Hematopoietic multipotent progenitor cell treated with erythropoietin and hydrocortisone succinate and interleukin-3 and kit ligand, for 6 days (in vitro differentiated cells): ENCODE measurements at regions not wholly inside any gene's neighbourhood (a gene's known extent, or its start where the extent isn't known, plus 50 kb on each side); places are given as distances from the start of the nearest gene placed in this dataset.

Experiments used
- DNase-seq: peaks from one replicate; pipeline ENCODE4 v3.0.0-alpha.2; 2015

DNA sequence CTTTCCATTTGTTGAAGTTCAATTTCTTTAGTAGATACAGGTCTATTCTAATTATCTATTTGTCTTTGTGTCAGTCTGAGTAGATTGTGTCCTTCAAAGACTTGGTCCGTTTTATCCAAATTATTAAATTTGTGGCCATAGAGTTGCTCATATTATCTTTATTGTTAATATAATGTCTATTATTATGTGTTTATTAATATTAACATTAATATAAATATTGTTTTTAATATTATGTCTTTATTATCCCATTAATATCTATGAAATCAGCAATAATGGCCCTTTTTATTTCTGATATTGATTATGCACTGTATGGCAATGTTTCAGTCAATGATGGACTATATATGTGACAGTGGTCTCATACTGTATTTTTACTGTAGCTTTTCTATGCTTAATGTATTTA, 2067.3 kb upstream of the AGA start:
- no peak for DNase-seq

DNA sequence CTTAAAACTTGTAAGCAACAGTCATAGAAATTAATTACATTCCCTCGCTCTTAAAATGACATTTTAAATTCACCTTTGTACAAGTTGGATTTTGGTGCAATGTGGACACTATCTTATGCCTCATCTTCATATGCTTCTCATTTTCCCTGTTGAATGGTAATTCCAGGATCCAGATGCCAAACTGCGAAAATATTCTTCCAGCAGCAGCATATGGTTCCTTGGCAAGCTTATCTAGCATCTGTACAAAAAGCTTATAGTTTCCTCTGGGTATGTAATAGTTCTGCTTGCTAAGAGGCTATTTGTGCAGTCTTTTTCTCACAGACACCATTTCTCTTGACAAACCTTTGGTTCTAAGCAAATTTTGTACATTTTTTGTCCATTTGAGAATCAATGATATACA, 2079.7 kb upstream of the AGA start:
- no peak for DNase-seq

DNA sequence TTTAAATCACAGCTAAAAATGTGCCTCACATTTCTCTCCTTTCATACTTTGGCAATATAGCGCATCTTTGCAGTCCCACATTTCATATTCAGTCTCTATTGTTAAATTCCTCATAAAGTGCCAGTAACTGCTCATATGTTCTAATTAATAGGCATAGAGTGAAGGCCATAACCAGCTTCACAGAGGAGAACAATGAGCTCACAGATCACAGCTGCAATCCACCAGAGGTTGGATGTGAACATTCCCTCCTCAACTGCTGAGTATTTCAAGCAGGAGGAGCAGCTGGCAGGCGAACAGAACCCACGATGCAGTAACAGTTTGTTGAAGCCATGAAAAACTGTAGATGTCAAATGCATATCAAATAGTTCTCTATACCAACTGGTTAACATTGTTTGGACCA, 2088.7 kb upstream of the AGA start:
- no peak for DNase-seq

DNA sequence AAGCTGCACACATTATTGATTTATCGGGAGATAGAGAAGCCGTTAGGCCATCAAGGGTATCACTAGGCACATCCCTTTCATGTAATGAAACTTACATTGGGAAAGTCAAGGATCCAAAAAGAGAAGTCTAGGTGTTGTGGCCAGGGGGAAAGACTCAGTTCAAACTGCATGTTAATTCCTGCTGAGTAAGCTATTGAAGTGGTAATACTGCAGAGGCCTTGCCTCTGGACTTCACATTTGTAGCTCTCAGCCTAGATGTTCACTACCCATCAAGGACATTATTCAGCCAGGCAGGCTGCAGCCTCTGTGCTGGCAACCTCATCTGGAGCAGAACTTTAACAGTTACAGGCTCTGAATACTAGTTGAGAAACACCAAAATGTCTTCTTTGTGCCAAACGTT, 2094.5 kb upstream of the AGA start:
- no peak for DNase-seq

DNA sequence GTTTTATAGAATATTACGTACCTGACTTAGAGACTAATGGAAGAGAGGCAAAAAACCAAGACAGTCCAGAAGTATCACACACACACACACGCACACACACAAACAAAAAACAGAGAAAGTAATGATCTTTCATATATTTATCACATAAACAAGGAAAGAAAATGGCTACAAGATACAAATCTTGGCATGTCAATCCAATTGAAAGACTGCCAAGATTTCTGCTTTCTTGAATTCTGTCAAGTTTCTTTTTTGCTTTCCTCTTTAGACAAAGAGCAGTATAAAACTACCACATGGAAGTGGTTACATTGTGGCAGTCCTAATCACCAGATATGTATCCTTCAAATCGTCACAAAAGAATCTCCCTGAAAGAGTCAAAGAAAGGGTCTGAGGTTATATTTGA, 2097.4 kb upstream of the AGA start:
- DNase-seq: no peak

DNA sequence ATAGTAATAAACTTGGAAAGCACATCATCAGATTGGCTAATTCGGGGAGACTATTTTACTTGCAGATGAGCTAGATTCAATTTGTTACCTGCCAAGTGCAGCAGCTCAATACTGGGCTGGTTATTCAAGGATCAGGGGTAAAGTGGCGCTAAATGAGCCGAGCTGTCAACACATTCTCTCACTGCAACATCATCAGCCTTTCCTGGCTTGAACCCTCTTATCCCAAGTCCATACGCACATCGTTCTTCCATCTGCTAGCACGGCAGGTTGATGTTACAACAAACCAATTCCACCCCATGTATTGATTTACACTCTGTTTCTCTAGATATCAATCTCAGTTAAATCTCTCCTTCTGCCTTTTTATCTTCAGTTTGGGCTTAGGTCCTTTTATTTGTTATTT, 2101.5 kb upstream of the AGA start:
- no peak for DNase-seq

DNA sequence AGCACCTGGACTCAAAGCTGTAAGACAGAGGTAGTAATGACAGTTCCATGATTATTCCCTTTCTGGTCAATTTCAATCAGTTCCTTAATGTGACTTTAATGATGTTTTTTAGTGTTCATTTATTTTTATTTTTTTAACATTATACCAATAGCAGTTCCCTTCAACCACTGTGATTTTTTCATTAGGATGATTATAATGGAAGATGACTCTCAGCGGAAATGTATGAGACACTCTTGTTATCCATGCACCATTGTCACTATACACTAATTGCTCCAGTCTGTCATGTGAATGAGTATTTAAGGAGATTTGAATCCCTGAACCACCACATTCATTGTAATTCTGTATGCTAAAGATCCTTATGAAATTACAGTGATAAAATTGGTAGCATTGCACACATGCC, 2102.3 kb upstream of the AGA start:
- DNase-seq: no peak

DNA sequence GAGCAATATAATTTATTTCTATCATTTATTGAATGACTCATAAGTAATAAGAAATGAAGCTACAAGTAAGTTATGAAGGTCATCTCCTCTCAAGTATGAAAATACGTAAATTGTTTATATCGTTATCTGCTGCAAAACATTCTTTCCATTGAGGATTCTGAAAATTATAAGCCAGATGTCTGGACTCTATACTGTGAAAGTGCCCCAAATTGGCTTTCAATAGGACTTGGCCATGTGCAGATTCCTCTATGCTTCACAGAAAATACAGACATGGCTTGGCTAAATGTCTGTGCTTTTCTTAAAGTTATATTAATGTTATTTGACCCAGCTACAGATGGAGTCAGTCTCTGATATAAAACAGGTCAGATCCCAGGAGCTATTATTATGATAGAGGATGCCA, 2109.9 kb upstream of the AGA start:
- DNase-seq: no peak

DNA sequence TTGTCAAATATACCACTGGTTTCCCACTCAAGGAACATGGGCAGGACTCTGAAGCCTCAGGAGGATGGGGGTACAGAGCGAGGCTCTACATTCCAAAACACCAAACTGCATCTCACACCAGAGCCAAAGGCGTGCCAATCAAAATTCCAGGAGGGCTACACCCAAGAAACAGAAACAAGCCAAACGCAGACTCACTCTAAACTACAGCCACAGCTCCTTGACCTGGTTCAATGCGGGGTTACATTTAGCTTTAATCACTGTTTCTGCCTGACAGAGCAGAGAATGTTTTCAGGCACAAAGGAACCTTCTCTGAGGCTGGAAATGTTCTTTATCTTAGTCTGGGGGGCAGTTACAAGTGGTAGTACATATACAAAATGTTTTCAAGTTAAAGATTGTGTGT, 2121.5 kb upstream of the AGA start:
- DNase-seq: no peak

DNA sequence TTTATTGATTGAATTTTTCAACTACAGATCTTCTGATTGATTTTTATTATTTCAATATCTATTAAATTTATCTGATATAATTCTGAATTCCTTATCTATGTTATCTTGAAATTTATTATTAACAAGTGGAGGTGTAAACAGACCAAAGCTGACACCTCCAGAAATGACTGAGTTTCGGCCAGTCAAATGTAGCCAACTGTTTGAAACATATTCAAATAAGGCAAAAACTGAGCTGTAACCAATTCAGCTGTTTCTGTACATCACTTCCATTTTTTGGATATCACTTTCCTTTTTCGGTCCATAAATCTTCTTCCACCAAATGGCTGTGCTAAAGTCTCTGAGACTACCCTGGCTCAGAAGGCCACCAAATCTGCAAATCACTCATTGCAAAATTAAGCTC, 2127.3 kb upstream of the AGA start:
- DNase-seq: no peak

DNA sequence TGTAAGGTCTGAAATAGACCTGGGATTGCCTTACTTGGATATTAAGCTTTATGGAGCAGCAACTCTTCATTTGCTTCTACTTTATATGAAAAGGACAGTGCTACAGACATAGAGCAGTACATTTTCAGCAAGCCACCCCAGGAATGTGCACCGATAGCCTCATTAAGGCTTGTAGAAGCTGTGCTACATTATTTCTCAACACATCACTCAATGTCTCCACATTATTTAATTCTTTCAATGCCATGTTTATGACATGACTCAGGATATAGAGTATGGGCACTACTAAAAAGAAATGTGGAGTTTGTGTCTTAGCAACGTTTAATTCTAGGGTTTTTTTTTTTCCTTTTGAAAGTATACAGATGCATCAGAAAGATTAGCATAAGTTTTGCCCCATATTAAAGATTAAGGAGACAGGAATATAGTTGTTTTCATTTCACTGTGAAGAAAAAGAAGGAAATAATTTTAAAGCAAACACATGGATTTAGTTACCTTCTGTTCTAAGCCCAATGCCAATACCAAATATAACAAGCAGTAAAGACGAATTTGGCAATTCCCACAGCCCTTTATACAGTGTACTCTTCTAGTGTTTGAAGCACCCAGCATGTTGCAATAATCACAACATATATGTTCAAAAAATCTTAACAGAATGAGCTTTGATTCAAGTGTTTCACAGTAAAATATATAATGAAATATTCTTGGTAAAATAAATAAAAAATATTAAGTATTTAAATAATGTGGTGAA, 2140.1 kb upstream of the AGA start:
- DNase-seq: no peak

DNA sequence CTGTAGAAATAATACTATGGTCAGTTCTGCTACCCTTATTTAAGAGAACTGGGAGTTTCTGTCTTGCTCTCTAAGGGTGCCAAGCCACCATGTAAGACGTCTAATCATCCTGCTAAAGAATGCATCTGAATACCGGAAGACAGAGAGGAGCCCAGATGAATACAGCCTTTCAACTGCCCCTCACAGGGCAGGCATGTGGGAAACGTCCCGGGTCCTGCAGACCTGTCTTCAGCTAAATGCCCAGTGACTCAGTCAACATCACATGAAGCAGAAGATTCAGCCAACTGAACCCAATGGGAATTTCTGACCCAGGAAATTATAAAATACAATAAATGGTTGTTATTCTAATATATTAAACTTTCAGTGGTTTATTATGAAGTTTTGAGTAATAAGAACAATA, 2141.0 kb upstream of the AGA start:
- DNase-seq: no peak

DNA sequence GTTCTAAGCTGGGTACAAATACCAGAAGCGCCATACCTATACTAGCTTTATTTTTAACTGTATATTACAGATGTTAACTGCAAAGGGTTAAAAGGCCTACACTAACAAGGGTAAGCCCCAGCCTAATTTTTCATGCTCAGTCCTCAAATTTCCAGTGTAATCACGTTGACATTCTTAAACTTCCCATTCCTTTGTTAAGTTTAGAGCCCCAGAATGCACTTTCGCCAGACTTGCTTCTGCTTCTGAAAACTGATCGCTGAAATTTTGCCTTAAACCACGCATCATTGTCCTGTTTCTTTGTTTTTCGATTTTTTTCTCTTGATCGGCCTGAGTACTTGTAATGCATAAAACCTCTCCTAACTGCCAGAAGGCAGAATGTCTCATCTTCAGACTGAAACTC, 2141.9 kb upstream of the AGA start:
- no peak for DNase-seq

DNA sequence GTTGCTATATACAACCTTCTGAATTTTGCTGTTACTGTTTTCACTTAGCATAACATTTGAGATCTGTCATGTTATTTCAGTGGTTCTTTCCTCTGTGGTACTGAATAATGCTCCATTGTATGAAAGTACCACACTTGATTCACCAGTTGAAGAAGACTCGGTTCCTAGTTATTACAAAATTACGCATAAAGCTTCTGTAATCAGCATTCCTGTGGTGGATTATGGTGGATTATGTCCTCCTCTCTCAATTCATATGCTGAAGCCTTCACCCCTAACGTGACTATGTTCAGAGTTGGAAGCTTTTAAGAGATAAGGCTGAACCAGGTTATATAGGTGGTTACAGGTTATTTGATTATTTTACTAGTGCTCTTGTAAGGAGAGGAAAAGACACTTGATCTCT, 2143.5 kb upstream of the AGA start:
- no peak for DNase-seq

DNA sequence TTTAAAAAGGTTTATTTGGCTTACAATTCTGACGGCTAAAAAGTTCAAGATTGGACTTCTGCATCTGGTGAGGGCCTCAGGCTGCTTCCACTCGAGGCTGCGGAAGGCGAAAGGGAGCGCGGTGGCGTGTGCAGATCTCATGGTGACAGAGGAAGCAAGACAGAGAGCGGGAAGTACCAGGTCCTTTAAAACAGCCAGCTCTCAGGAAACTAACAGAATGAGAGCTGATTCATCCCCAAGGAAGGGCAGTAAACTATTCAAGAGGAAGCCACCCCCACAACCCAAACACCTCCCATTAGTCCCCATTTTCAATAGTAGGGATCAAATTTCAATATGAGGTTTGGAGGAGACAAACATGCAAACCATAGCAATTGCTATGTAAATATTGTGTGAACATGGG, 2144.2 kb upstream of the AGA start:
- DNase-seq: no peak

DNA sequence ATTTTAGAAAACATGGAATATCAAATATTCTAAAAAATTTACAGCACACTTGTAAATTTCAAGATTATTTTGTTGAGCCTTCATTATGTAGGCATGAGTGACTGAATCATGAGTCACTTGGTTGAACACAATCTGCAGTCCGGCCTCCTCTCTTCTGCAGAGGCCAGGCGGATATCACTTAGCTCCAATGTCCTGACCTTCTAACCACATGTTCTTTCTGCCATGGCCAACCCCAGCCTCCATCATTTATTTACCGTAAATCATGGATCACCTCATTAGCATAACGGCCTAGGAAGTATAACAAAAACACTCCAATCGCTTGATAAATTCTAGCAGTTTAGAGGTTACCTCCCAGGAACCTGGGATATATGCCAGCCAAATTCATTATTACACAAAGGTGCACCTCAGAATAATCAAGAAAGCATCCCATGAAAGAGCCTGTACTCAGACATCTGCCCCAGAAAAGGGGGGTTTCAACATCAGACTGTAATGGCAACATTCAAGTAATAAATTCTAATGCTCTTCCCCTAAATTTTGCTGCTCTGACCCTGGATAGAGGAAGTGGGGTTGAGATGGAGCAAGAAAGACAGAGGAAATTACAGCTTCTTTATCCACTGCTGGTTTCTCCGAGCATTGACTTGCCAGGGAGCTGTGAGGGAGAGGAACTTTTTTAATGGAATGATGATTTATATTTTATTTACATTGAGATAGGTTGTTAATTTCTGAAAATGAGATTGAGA, 2153.6 kb upstream of the AGA start:
- no peak for DNase-seq

DNA sequence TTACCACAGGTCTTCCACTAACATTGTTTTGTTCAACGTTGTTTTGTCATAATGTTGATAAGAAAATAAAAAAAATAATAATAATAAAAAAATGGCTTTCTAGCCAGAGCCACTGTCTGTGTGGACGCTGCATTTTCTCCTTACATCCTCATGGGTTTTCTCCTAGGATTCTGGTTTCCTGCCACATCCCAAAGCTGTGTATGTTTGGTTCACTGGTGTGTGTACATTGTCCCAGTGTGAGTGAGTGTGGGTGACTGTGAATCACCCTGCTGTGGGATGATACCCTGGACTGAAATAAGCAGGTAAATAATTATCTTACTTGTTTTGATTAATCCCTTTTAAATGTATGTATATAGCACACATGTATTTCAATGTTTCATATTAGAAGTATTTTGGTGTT, 2154.4 kb upstream of the AGA start:
- DNase-seq: no peak

DNA sequence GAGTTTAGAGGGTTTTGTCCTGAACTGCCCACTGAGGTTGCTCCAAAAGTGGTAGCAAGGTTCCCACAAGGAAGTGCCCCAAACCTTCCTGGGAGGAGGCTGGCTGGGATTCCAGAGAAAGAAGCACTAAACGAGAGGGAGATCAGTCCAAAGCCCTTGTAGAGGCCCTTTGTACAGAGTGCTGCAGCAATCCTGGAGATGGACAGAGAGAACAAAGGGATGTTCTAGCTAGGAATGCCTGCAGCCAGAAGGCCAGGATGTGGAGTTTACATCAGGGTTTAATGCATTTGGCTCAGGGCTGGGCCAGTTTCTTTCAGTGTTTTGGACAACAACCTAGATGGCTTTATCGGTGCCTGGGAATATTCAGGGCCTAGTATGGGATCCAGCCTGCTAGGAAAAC, 2155.1 kb upstream of the AGA start:
- DNase-seq: no peak

DNA sequence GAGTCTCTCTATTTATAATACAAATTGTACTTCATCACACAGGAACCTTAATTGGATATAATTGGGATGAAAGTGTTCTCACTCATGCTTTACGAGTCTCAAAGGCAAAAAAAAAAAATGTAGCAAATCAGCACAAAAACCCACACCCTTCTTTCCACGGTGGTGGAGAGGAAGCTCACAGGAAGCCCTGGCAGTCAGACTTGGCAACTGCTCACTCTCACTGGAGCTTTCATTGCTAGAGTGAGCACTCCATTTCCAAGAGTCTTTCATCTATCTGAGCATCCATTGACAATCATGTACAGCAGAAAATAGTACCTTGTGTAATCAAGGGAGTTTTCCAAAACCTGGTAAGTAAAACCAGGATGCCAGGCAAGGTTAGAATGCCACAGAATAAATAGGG, 2159.4 kb upstream of the AGA start:
- DNase-seq: no peak

DNA sequence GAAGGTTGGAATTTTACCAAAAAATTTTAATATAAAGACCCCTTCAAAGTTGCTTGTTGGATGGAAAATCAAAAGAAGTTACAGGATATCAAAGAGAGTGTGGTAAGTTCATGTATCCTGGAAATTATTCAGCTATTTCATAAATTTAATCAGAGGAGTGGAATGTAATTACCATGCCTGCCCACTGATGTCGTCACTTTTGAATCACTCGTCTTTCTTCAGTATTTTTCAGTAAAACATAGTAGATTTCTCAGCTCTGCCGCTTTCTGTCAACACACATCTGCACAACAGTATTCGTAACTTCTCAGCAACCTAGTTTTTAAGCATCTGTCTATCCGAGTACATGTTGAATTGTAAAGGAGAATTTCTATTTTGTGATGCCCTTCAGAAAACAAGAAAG, 2163.0 kb upstream of the AGA start:
- no peak for DNase-seq

DNA sequence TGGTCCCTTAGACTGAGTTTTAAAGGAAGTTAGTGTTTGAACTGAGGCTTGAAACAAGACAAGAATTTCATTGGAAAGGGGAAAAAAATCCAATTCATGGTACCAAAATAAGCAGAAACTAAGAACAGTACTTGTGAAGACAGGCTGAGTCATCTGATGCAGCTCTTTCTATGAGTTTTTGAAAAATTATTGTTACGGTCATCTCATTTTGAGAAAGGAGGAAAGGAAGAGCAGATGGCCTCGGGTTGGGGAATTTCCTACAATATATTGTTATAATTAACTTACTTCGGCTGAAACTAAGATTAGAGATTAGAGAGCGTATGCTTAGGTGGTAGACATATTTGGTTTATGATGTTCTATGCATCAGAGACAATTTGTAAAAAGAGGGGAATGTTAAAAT, 2164.8 kb upstream of the AGA start:
- DNase-seq: no peak

DNA sequence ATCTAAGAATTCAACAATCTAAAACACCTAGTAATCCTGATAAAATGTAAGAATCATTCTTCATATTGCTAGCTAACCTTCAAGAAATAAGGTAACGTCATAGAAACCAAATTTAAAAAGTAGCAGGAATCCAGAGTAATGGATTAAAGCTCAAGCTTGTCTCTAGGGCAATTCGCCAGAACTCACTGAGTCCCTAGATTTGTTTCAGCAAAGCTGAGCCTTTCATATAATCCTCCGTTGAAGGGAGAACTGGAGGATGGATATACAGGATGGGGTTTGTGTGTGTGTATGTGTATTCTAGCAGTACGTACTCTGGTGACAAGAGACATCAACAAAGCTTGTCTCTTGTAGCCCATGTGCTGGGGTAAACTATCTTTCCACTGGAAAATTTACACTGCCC, 2173.5 kb upstream of the AGA start:
- no peak for DNase-seq

DNA sequence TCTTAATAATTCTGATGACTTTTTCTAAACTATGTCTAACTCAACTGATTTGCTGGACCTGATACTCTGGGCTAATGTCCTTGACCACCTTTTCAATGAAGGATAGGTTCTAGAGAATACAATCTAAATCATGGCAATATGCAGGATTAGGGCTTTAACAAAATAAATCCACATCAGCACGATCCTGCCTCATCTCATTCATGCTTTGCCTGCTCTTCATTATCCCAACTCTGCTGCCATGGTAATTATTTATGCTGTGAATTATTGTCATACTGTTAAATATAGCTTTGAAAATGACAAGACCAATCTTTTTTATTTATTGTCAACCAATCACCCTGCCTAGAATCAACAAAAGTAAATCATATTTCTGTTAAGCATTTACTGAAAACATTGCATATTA, 2176.7 kb upstream of the AGA start:
- DNase-seq: no peak

DNA sequence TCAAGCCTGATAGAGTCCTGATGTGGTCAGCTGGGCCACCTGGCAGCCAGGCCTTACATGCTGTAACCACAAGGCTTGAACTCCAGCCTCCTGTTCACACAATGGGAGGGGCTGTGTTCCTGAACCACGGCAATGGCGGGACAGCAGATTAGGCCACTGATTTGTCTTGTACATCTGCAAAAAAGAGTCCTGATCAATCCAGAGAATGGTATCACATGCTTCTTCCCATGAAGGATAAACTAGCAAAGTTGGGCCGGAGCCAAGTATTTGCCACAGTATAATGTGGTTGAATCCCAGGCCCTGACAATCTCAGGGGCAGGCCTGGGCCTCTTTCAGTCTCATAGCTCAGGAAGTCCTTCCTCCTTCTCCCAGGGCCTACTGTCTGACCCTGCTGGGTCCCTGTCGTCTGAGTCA, 2182.5 kb upstream of the AGA start:
- no peak for DNase-seq

DNA sequence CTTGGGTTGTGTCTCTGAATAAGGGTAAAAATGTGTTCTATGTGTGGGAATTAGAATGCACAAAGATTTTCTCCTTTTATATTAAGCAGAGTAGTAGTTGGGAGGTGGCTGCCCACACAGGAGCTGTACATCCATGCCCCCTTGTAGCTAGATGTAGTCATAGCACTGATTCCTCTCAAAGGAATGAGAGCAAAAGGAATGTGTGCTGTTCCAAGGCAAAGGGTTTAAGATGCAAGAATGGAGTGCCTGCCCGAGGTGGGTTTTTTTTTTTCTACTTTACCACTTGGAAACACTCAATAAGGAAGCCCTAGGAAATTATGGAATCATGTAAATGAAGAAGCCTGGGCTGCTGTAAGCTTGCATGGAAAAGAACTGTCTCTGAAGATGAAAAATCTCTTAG, 2183.2 kb upstream of the AGA start:
- no peak for DNase-seq
